ENCODE measurements at regions not wholly inside any gene's neighbourhood (a gene's known extent, or its start where the extent isn't known, plus 50 kb on each side); places are given as distances from the start of the nearest gene placed in this dataset.

DNA sequence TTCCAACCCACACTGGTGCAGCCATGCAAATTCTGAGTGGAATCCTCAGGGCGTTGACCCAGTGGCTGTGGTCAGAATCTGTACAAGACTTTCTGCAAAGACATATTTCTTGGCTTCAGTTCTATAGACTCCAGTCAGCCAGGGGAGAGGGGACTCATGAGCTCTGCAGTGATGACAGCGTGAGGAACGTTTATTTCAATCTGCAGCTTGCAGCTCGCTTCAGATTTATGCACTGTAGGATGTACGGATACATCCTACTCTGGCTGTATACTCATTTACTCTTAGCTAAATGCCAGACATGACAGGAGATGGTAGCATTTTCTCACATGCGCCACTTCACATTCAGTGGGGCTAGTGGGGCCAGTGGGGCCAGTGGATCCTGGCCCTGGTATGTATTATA lies 276.1 kb downstream of the FGF9 start:
- H3K27me3 ChIP-seq (ENCODE audit: control insufficient read depth in 1 of 2, insufficient read depth in 2 of 2, low read length in 2 of 2) = no peaks in the 10 kb centered on the region
- H3K4me1 ChIP-seq (ENCODE audit: control insufficient read depth in 1 of 2, insufficient read depth in 2 of 2, low read length in 2 of 2) = no peaks in the 10 kb centered on the region
- H3K9ac ChIP-seq (ENCODE audit: low read depth in 1 of 2, low read length in 2 of 2) = no peak overlapping the region
- H3K9me3 ChIP-seq (ENCODE audit: control insufficient read depth in 1 of 2, low read length in 2 of 2) = peaks cover 17 to 22% of the 10 kb centered on the region in 2 donors
- H3K36me3 ChIP-seq (ENCODE audit: control insufficient read depth in 1 of 2, insufficient read depth in 2 of 2, low read length in 2 of 2) = no peaks in the 10 kb centered on the region
- H3K27ac ChIP-seq (ENCODE audit: low read depth, low read length) = no peak overlapping the region
- no peak overlapping the region for H3K4me3 ChIP-seq (ENCODE audit: low read depth in 1 of 2, low read length in 2 of 2)

DNA sequence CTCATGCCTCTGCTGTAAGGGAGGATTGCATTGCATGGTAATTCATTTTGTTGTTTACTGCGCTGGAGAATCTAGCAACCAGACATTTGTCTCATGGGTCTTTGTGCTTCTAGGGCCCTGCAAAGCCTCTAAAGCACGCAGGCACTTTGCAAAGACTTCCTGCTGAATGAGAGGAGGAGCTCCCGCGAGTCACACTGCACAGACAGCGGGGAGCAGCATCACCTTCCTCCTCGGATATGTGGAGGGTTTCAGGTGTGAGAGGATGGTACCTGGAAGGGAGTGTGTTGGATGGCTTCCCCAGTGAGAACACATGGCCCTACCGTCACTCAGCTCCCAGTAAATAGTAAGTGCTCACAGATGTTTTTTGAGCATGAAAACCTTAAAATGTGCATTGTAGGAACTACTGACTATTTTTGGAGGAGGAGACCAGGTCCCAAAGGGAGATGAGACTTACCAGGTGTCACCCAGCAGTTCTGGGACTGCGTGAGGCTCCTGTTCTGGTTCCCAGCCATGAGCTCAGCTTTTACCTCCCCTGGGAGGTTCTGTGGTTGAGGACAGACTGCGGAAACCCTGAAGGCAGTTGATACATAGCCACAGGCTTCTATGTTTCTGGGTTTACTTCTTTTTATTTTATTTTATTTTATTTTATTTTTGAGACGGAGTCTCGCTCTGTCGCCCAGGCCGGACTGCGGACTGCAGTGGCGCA lies 278.0 kb downstream of the FGF9 start:
- Histone ChIP-seq H3K27ac (ENCODE audit: low read depth, low read length) (no peak overlapping the region), H3K4me1 (ENCODE audit: control insufficient read depth in 1 of 2, insufficient read depth in 2 of 2, low read length in 2 of 2) (no peaks in the 10 kb centered on the region), H3K9me3 (ENCODE audit: control insufficient read depth in 1 of 2, low read length in 2 of 2) (peaks cover 17 to 18% of the 10 kb centered on the region in 2 donors), H3K36me3 (ENCODE audit: control insufficient read depth in 1 of 2, insufficient read depth in 2 of 2, low read length in 2 of 2) (no peaks in the 10 kb centered on the region), H3K27me3 (ENCODE audit: control insufficient read depth in 1 of 2, insufficient read depth in 2 of 2, low read length in 2 of 2) (no peaks in the 10 kb centered on the region), H3K9ac (ENCODE audit: low read depth in 1 of 2, low read length in 2 of 2) (no peak overlapping the region), H3K4me3 (ENCODE audit: low read depth in 1 of 2, low read length in 2 of 2) (no peak overlapping the region)

DNA sequence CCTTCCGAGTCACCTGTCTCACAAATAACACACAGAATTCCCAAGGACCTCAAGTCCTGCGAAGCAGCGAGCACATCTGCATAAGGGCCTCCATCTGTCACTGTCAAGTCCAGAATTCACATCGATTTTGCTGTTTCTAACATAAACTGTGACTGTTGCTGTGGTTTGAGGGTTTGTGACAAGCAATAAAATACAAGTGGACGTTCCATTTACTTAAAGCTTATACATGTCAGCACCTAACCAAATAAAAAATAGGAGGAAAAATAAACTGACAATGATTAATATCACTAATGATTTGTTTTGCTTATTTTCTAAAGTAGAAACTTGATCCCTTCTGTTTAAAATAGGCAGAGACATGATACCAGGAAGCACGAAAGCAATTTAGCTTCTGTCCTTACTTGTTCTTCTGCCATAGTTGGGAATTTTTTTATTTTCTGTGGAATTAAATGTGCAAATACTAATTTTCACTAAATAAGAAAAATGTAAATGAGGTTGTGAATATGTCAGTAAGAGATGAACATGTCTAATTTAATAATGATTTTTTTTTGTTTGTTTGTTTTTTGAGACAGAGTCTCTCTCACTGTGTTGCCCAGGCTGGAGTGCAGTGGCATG lies 279.1 kb downstream of the FGF9 start:
- H3K27ac ChIP-seq (ENCODE audit: low read depth, low read length) = no peak overlapping the region
- H3K4me3 ChIP-seq (ENCODE audit: low read depth in 1 of 2, low read length in 2 of 2) = no peak overlapping the region
- H3K4me1 ChIP-seq (ENCODE audit: control insufficient read depth in 1 of 2, insufficient read depth in 2 of 2, low read length in 2 of 2) = no peaks in the 10 kb centered on the region
- no peak overlapping the region for H3K9ac ChIP-seq (ENCODE audit: low read depth in 1 of 2, low read length in 2 of 2)
- peaks cover 7 to 8% of the 10 kb centered on the region in 2 donors for H3K9me3 ChIP-seq (ENCODE audit: control insufficient read depth in 1 of 2, low read length in 2 of 2)
- H3K36me3 ChIP-seq (ENCODE audit: control insufficient read depth in 1 of 2, insufficient read depth in 2 of 2, low read length in 2 of 2) = no peaks in the 10 kb centered on the region
- no peaks in the 10 kb centered on the region for H3K27me3 ChIP-seq (ENCODE audit: control insufficient read depth in 1 of 2, insufficient read depth in 2 of 2, low read length in 2 of 2)

DNA sequence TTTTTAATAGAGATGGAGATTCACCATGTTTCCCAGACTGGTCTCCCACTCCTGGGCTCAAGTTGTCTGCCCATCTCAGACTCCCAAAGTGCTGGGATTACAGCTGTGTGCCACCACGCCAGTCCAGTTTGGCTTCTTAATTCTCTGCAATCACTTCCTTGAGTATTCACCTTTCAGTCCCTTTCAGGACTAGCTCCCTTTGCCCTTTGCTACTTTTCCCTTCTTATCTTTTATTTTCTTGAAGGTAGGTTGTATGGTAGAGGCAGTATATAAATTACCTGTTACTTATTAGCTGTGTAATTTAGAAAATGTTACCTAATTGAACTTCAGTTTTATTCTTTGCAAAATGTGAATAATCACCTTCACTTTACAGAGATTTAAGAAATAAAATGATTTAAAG lies 285.8 kb downstream of the FGF9 start:
- Histone ChIP-seq H3K4me1 (ENCODE audit: control insufficient read depth in 1 of 2, insufficient read depth in 2 of 2, low read length in 2 of 2) (no peaks in the 10 kb centered on the region), H3K36me3 (ENCODE audit: control insufficient read depth in 1 of 2, insufficient read depth in 2 of 2, low read length in 2 of 2) (no peaks in the 10 kb centered on the region), H3K9ac (ENCODE audit: low read depth in 1 of 2, low read length in 2 of 2) (no peak overlapping the region), H3K27me3 (ENCODE audit: control insufficient read depth in 1 of 2, insufficient read depth in 2 of 2, low read length in 2 of 2) (no peaks in the 10 kb centered on the region), H3K27ac (ENCODE audit: low read depth, low read length) (no peak overlapping the region), H3K4me3 (ENCODE audit: low read depth in 1 of 2, low read length in 2 of 2) (no peak overlapping the region), H3K9me3 (ENCODE audit: control insufficient read depth in 1 of 2, low read length in 2 of 2) (no peaks in the 10 kb centered on the region)

DNA sequence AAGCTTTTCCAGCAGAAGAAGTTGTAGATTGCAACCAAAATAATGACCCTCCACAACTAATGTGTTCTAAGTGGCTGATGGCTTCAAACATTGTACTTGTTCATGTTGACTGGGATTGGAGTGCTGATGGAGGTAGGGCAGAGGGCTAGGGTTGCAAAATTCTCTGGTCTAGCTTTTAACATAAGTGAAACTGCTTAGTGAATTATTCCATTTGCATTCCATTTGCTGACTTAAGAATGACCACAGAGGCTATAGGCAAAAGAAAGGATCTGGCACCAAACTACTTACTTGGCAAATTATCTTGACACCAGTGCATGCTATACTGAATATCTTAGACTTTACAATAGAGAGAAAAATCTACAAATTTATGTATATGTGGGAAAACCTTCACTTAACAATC lies 287.0 kb downstream of the FGF9 start:
- Histone ChIP-seq H3K4me3 (ENCODE audit: low read depth in 1 of 2, low read length in 2 of 2) (no peak overlapping the region), H3K9me3 (ENCODE audit: control insufficient read depth in 1 of 2, low read length in 2 of 2) (no peaks in the 10 kb centered on the region), H3K36me3 (ENCODE audit: control insufficient read depth in 1 of 2, insufficient read depth in 2 of 2, low read length in 2 of 2) (no peaks in the 10 kb centered on the region), H3K9ac (ENCODE audit: low read depth in 1 of 2, low read length in 2 of 2) (no peak overlapping the region), H3K27ac (ENCODE audit: low read depth, low read length) (no peak overlapping the region), H3K27me3 (ENCODE audit: control insufficient read depth in 1 of 2, insufficient read depth in 2 of 2, low read length in 2 of 2) (no peaks in the 10 kb centered on the region), H3K4me1 (ENCODE audit: control insufficient read depth in 1 of 2, insufficient read depth in 2 of 2, low read length in 2 of 2) (no peaks in the 10 kb centered on the region)

DNA sequence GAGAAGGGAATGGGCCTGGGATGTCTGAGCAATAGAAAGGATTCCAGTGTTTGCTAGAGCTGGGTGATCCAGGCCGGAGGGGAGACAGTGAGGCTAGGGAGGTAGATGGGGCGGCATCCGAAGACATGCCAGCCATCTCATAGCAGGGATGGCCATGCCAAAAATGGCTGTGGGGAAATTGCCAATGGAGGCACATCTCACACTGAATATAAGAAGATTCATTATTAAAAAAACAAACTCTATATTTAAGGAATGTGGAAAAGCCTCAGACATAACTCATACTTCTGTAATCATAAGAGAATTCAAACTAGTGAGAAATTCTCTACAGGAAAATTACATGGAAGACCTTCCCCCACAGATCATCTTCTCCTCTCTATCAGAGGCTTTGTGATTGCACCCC lies 289.2 kb downstream of the FGF9 start:
- no peaks in the 10 kb centered on the region for H3K27me3 ChIP-seq (ENCODE audit: control insufficient read depth in 1 of 2, insufficient read depth in 2 of 2, low read length in 2 of 2)
- no peak overlapping the region for H3K27ac ChIP-seq (ENCODE audit: low read depth, low read length)
- no peaks in the 10 kb centered on the region for H3K4me1 ChIP-seq (ENCODE audit: control insufficient read depth in 1 of 2, insufficient read depth in 2 of 2, low read length in 2 of 2)
- H3K9ac ChIP-seq (ENCODE audit: low read depth in 1 of 2, low read length in 2 of 2) = no peak overlapping the region
- no peak overlapping the region for H3K4me3 ChIP-seq (ENCODE audit: low read depth in 1 of 2, low read length in 2 of 2)
- no peaks in the 10 kb centered on the region for H3K9me3 ChIP-seq (ENCODE audit: control insufficient read depth in 1 of 2, low read length in 2 of 2)
- H3K36me3 ChIP-seq (ENCODE audit: control insufficient read depth in 1 of 2, insufficient read depth in 2 of 2, low read length in 2 of 2) = no peaks in the 10 kb centered on the region

DNA sequence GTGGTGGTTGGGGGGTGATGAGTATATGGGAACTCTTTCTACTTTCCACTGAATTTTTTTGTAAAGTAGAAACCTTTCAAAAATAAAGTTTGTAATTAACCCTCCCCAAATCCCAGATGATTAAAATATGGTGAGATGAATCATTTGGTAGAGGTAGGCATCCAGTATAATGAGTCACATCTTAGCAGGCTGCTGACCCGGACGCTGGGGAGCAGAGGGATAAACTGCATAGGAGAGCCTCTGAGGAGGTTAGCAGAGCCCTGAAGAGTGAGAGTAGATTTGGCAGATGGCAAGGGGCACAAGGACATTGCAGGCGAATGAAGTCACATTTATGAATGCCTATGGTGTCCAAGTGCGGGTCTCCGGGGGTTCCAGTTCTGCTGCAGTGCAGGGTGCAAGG lies 293.8 kb downstream of the FGF9 start:
- H3K27me3 ChIP-seq (ENCODE audit: control insufficient read depth in 1 of 2, insufficient read depth in 2 of 2, low read length in 2 of 2) = no peaks in the 10 kb centered on the region
- H3K9ac ChIP-seq (ENCODE audit: low read depth in 1 of 2, low read length in 2 of 2) = no peak overlapping the region
- no peak overlapping the region for H3K27ac ChIP-seq (ENCODE audit: low read depth, low read length)
- H3K4me1 ChIP-seq (ENCODE audit: control insufficient read depth in 1 of 2, insufficient read depth in 2 of 2, low read length in 2 of 2) = no peaks in the 10 kb centered on the region
- no peak overlapping the region for H3K4me3 ChIP-seq (ENCODE audit: low read depth in 1 of 2, low read length in 2 of 2)
- H3K36me3 ChIP-seq (ENCODE audit: control insufficient read depth in 1 of 2, insufficient read depth in 2 of 2, low read length in 2 of 2) = no peaks in the 10 kb centered on the region
- H3K9me3 ChIP-seq (ENCODE audit: control insufficient read depth in 1 of 2, low read length in 2 of 2) = no peaks in the 10 kb centered on the region

DNA sequence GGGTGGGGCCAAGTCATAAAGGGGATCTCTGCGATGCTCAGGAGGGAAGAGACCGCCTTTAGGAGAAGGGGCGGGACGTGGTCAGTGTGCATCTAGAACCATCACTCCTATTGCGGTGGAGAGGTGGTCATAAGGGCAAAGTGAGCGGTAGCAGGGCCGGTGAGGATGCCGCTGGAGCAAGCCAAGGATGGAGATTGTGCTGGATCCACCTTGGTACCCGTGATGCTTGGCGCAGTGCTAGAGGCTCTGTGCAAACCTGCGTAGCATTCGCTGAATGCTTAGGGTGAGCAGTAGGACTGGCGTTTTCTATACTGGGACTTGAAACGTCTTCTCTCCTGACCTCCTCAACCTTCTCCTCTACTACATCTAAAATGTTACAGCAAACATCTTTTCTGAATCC lies 294.2 kb downstream of the FGF9 start:
- no peak overlapping the region for H3K4me3 ChIP-seq (ENCODE audit: low read depth in 1 of 2, low read length in 2 of 2)
- no peak overlapping the region for H3K27ac ChIP-seq (ENCODE audit: low read depth, low read length)
- H3K27me3 ChIP-seq (ENCODE audit: control insufficient read depth in 1 of 2, insufficient read depth in 2 of 2, low read length in 2 of 2) = no peaks in the 10 kb centered on the region
- no peaks in the 10 kb centered on the region for H3K4me1 ChIP-seq (ENCODE audit: control insufficient read depth in 1 of 2, insufficient read depth in 2 of 2, low read length in 2 of 2)
- H3K36me3 ChIP-seq (ENCODE audit: control insufficient read depth in 1 of 2, insufficient read depth in 2 of 2, low read length in 2 of 2) = no peaks in the 10 kb centered on the region
- H3K9ac ChIP-seq (ENCODE audit: low read depth in 1 of 2, low read length in 2 of 2) = no peak overlapping the region
- no peaks in the 10 kb centered on the region for H3K9me3 ChIP-seq (ENCODE audit: control insufficient read depth in 1 of 2, low read length in 2 of 2)

DNA sequence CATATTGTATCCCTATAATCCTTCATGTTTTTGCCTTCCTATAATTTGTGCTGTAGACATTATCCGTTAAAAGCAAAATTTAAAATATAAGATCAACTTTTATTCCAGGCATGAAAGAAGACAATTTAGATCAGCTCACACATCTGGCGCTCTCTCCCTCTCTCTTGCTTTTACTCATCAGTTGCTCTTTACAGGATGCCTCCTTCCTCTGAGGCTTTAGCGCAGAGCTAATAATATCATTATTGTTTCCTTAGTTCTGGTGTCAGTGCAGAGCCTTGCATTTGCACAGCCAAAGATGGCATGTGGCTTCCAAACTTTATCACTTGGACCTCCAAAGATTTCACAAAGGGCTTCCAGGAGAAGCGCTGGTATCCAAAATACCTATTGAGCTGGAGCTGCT lies 295.1 kb downstream of the FGF9 start:
- Histone ChIP-seq H3K27me3 (ENCODE audit: control insufficient read depth in 1 of 2, insufficient read depth in 2 of 2, low read length in 2 of 2) (no peaks in the 10 kb centered on the region), H3K4me3 (ENCODE audit: low read depth in 1 of 2, low read length in 2 of 2) (no peak overlapping the region), H3K4me1 (ENCODE audit: control insufficient read depth in 1 of 2, insufficient read depth in 2 of 2, low read length in 2 of 2) (no peaks in the 10 kb centered on the region), H3K9ac (ENCODE audit: low read depth in 1 of 2, low read length in 2 of 2) (no peak overlapping the region), H3K36me3 (ENCODE audit: control insufficient read depth in 1 of 2, insufficient read depth in 2 of 2, low read length in 2 of 2) (no peaks in the 10 kb centered on the region), H3K27ac (ENCODE audit: low read depth, low read length) (no peak overlapping the region), H3K9me3 (ENCODE audit: control insufficient read depth in 1 of 2, low read length in 2 of 2) (no peaks in the 10 kb centered on the region)

DNA sequence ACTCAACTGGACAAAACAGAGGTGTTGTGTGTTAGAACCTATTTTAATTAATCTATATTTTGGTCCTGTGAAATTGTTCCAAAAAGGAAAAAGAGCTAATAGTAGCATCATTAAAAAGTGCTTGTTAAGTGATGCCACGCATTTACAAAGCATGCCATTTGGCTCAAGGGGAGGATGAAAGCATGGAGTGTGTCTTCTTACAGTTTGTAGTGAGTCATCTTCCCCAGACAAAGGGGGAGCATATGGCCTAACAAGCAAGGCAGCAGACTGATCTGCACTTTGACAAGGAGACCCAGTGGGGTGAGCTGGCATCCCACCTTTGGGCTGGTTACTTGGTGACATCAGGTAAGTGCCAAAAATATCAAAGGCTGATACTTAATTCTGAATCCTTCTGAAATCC lies 297.0 kb downstream of the FGF9 start:
- H3K27ac ChIP-seq (ENCODE audit: low read depth, low read length) = no peak overlapping the region
- H3K9ac ChIP-seq (ENCODE audit: low read depth in 1 of 2, low read length in 2 of 2) = no peak overlapping the region

More for the DNA sequence above, 297.0 kb downstream of the FGF9 start:
- Histone ChIP-seq H3K27me3 (ENCODE audit: control insufficient read depth in 1 of 2, insufficient read depth in 2 of 2, low read length in 2 of 2) (no peaks in the 10 kb centered on the region), H3K4me3 (ENCODE audit: low read depth in 1 of 2, low read length in 2 of 2) (no peak overlapping the region), H3K36me3 (ENCODE audit: control insufficient read depth in 1 of 2, insufficient read depth in 2 of 2, low read length in 2 of 2) (no peaks in the 10 kb centered on the region), H3K4me1 (ENCODE audit: control insufficient read depth in 1 of 2, insufficient read depth in 2 of 2, low read length in 2 of 2) (no peaks in the 10 kb centered on the region), H3K9me3 (ENCODE audit: control insufficient read depth in 1 of 2, low read length in 2 of 2) (no peaks in the 10 kb centered on the region)

All from duodenal mucosa (tissue), 2 donors.